Left lung (tissue), 4 donors: ENCODE measurements at regions not wholly inside any gene's neighbourhood (a gene's known extent, or its start where the extent isn't known, plus 50 kb on each side); places are given as distances from the start of the nearest gene placed in this dataset.

Experiments
- ATAC-seq: fragments of 200-7000 bp; cut with Tn5 transposase; one replicate; pipeline ENCODE4 v1.9.1; 2020; ENCODE audit warnings: moderate library complexity
- DNase-seq, 4 donors: peaks; one replicate each; pipeline ENCODE4 v3.0.0-alpha.2; 2013 to 2020
- H3K27ac ChIP-seq, 2 donors: fragments of 200-600 bp; sonication (generic) in 1 of 2; one replicate each; pipeline versions ENCODE4 v1.5.0 to v1.8.0; 2020 to 2021
- H3K27me3 ChIP-seq, 2 donors: fragments of 200-600 bp; sonication (generic) in 1 of 2; one replicate each; pipeline versions ENCODE4 v1.5.0 to v1.8.0; 2020 to 2021
- H3K36me3 ChIP-seq, 2 donors: fragments of 200-600 bp; sonication (generic) in 1 of 2; one replicate each; pipeline versions ENCODE4 v1.5.0 to v1.8.0; 2020 to 2021
- H3K4me1 ChIP-seq, 2 donors: fragments of 200-600 bp; one replicate each; pipeline ENCODE4 v1.8.0; 2021
- H3K4me3 ChIP-seq, 2 donors: fragments of 200-600 bp; sonication (generic) in 1 of 2; one replicate each; pipeline versions ENCODE4 v1.5.0 to v1.8.0; 2020 to 2021; ENCODE audit warnings: mild to moderate bottlenecking in 1 of 2
- H3K9me3 ChIP-seq, 2 donors: fragments of 200-600 bp; sonication (generic) in 1 of 2; one replicate each; pipeline versions ENCODE4 v1.5.0 to v1.8.0; 2020 to 2021
- CTCF ChIP-seq, 2 donors: fragments of 200-600 bp; sonication (generic) in 1 of 2; IDR thresholded peaks; one replicate each; pipeline versions ENCODE4 v1.5.0 to v1.8.0; 2021; ENCODE audit warnings: antibody characterized with exemption in 2 of 2
- intact Hi-C, 2 donors: fragments of 100-400 bp; cut with DNase I; formaldehyde crosslinking; loops; one replicate each; pipeline versions ENCODE4 v1.11.2 to v1.14.2; 2022
- donor health status: DM: no; HTN: yes; CAD: no.
- donor health status: DM: no; HTN: no; CAD: no.

GRCh38 chr13:69418319-69418718 is 689.3 kb upstream of the ATXN8OS start:
- TF ChIP-seq CTCF (IDR thresholded peaks at IDR 0.05): no peak
- DNase-seq (no peak), ATAC-seq (no peak)
- Histone ChIP-seq H3K27me3 (no peaks in the 10 kb centered on the region), H3K4me1 (no peaks in the 10 kb centered on the region), H3K9me3 (peaks cover 0 to 21% of the 10 kb centered on the region in 2 donors), H3K36me3 (no peaks in the 10 kb centered on the region), H3K27ac (no peak overlapping the region), H3K4me3 (no peak overlapping the region)
- intact Hi-C loops: no loop called here

GRCh38 chr13:69410761-69411160 is 696.9 kb upstream of the ATXN8OS start:
- no peak for TF ChIP-seq CTCF (IDR thresholded peaks at IDR 0.05)
- no peaks in the 10 kb centered on the region for H3K4me1 ChIP-seq
- H3K9me3 ChIP-seq: peaks cover 0 to 4% of the 10 kb centered on the region in 2 donors
- H3K27ac ChIP-seq: no peak overlapping the region
- DNase-seq (no peak), ATAC-seq (no peak)
- no peaks in the 10 kb centered on the region for H3K27me3 ChIP-seq
- H3K4me3 ChIP-seq: no peak overlapping the region
- H3K36me3 ChIP-seq: no peaks in the 10 kb centered on the region
- intact Hi-C loops: no loop called here

DNA sequence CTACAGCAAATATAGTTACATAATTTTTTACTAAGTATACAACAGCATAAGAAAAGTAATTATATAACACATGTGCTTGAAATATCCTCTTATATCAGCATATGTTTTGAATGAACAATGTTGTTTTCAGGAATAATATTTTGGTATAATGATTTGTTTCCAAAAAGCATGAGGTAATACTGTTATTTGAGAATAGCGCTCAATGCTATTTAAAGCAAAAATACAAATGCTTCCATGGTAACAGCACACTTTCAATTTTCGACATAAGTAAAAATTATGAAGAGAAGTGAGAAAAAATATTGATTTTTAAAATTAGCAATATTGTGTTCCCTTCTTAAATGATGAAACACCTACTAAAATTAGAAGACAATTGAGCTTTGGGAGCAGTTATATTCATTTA is 715.9 kb upstream of the ATXN8OS start:
- no peaks in the 10 kb centered on the region for H3K36me3 ChIP-seq
- H3K4me3 ChIP-seq: no peak overlapping the region
- H3K27ac ChIP-seq: no peak overlapping the region
- no peaks in the 10 kb centered on the region for H3K27me3 ChIP-seq
- H3K4me1 ChIP-seq: no peaks in the 10 kb centered on the region
- intact Hi-C loops: no loop called here
- H3K9me3 ChIP-seq: peaks cover 0 to 2% of the 10 kb centered on the region in 2 donors
- ATAC-seq (no peak), DNase-seq (no peak)
- TF ChIP-seq CTCF (IDR thresholded peaks at IDR 0.05): no peak

DNA sequence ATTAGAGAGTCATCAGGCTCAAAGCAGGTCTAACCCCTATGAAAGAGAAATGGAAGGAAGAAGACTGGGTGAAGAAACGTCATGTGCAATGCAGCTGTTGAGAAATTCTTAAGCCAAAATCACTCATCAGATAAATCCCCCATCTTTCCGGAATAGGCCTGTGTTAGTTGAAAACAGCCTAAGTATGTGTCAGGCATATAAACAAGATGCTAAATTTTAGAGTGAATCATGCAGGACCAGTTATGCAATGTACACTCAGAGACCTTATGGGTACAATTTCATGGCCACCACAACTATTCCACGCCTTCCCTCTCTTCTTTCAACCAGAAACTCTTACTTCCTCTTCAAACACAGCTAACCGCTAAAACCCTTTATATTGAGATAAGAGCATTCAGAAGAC is 717.7 kb upstream of the ATXN8OS start:
- no peak overlapping the region for H3K27ac ChIP-seq
- no peak overlapping the region for H3K4me3 ChIP-seq
- no peak for TF ChIP-seq CTCF (IDR thresholded peaks at IDR 0.05)
- H3K9me3 ChIP-seq: peaks cover 0 to 2% of the 10 kb centered on the region in 2 donors
- intact Hi-C loops: no loop called here
- H3K27me3 ChIP-seq: no peaks in the 10 kb centered on the region
- no peak for ATAC-seq
- H3K4me1 ChIP-seq: no peaks in the 10 kb centered on the region
- no peaks in the 10 kb centered on the region for H3K36me3 ChIP-seq
- peak in 1 of 4 donors; percentile 9 for DNase-seq

DNA sequence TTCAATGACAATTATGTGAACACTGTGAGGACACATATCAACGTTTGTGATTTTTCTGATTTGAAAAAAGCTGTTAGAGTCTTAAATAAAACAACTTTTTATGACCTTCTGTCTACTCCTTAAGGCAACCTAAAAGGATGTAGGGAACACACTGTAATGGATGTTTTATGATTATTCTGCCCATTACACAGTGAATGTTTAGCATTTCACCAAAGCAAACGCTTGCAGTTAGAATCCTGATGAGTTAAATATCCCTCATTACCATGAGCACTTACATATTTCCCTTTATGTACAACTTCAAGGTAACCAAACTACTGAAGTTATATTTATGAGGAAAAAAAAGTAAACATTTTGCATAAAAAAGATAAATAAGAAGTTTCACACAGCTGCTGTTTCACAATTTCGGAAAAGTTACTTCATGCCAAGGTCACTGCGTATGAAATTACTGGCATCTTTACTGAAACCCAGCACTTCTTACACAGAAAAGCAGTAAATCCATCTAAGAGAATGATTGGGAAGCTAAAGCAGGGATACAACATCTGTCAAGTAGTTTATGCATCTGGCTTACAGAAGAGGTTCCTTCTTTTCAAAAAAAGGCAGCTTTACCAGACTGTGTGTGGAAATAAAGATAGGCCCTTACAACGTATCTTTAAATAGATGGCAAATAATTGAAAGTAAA is 733.7 kb upstream of the ATXN8OS start:
- H3K27me3 ChIP-seq: no peaks in the 10 kb centered on the region
- no peak overlapping the region for H3K4me3 ChIP-seq
- no peak for ATAC-seq
- H3K9me3 ChIP-seq: peaks cover 0 to 13% of the 10 kb centered on the region in 2 donors
- no peaks in the 10 kb centered on the region for H3K4me1 ChIP-seq
- intact Hi-C loops: no loop called here
- DNase-seq: peak in 1 of 4 donors; percentile 13
- H3K27ac ChIP-seq: no peak overlapping the region
- no peaks in the 10 kb centered on the region for H3K36me3 ChIP-seq
- no peak for TF ChIP-seq CTCF (IDR thresholded peaks at IDR 0.05)
